OCI-LY7 (cell line): ENCODE measurements at regions not wholly inside any gene's neighbourhood (a gene's known extent, or its start where the extent isn't known, plus 50 kb on each side); places are given as distances from the start of the nearest gene placed in this dataset.

Experiments
- BruUV-seq: library from RNA; stranded (reverse); fragments of 400-500 nt; replicated peaks from 2 replicates; lab custom pipeline; 2021; lab: Mats Ljungman, UMichigan
- CTCF ChIA-PET: fragments of 300-600 bp; sonication (Branson Sonifier 250); formaldehyde crosslinking; loops from one replicate; lab custom pipeline; 2022; ENCODE audit warnings: antibody characterized with exemption; ENCODE audit not compliant: unreplicated experiment; lab: Charles Lee
- POLR2A ChIA-PET: fragments of 300-600 bp; sonication (Branson Sonifier 250); formaldehyde crosslinking; loops from one replicate; lab custom pipeline; 2022; ENCODE audit warnings: antibody characterized with exemption; lab: Charles Lee
- DNase-seq: peaks from one replicate; pipeline ENCODE4 v3.0.0-alpha.2; 2015; ENCODE audit warnings: low spot score
- H2AFZ ChIP-seq: fragments of 200-600 bp; sonication (generic), shearing (Covaris generic); 2 replicates; pipeline ENCODE4 v1.6.1; 2014; ENCODE audit warnings: mild to moderate bottlenecking, antibody characterized with exemption, low read length, moderate library complexity
- H3K27ac ChIP-seq: fragments of 200-600 bp; sonication (generic); 2 replicates; pipeline ENCODE4 v1.5.1; 2014; ENCODE audit warnings: mixed run types, low read depth, mild to moderate bottlenecking, moderate library complexity, low read length, inconsistent platforms; ENCODE audit not compliant: poor library complexity, severe bottlenecking
- H3K36me3 ChIP-seq: fragments of 200-600 bp; sonication (generic); 2 replicates; pipeline ENCODE4 v1.6.1; 2014; ENCODE audit warnings: mild to moderate bottlenecking, antibody characterized with exemption, low read length, moderate library complexity, mixed read lengths; ENCODE audit not compliant: insufficient read depth
- H3K4me1 ChIP-seq: fragments of 200-600 bp; sonication (generic); 2 replicates; pipeline ENCODE4 v1.5.1; 2014; ENCODE audit warnings: mild to moderate bottlenecking, low read length; ENCODE audit not compliant: insufficient read depth, poor library complexity, severe bottlenecking
- H3K4me2 ChIP-seq: fragments of 200-600 bp; sonication (generic); 2 replicates; pipeline ENCODE4 v1.6.1; 2014; ENCODE audit warnings: mild to moderate bottlenecking, low read length
- H3K4me3 ChIP-seq: fragments of 200-600 bp; sonication (generic); 2 replicates; pipeline ENCODE4 v1.5.1; 2014; ENCODE audit warnings: mild to moderate bottlenecking, low read depth, low read length; ENCODE audit not compliant: poor library complexity, severe bottlenecking
- H3K79me2 ChIP-seq: fragments of 200-600 bp; sonication (generic); 2 replicates; pipeline ENCODE4 v1.6.1; 2016; ENCODE audit warnings: low read depth, mild to moderate bottlenecking, low read length, moderate library complexity, mixed read lengths; ENCODE audit not compliant: insufficient read depth
- H3K9me2 ChIP-seq: fragments of 200-600 bp; sonication (generic); 2 replicates; pipeline ENCODE4 v1.6.1; 2016; ENCODE audit warnings: mild to moderate bottlenecking, low read length, mixed read lengths; ENCODE audit not compliant: insufficient read depth
- H3K9me3 ChIP-seq: fragments of 200-600 bp; sonication (generic); 2 replicates; pipeline ENCODE4 v1.6.1; 2014; ENCODE audit warnings: mild to moderate bottlenecking, mixed run types, low read length, mixed read lengths
- H4K20me1 ChIP-seq: fragments of 200-600 bp; sonication (generic); 2 replicates; pipeline ENCODE4 v1.6.1; 2014; ENCODE audit warnings: mild to moderate bottlenecking, antibody characterized with exemption, low read length, moderate library complexity, mixed read lengths; ENCODE audit not compliant: insufficient read depth
- EZH2phosphoT487 ChIP-seq: fragments of 200-600 bp; sonication (generic); IDR thresholded peaks from 2 replicates; pipeline ENCODE4 v1.6.1; 2018; ENCODE audit warnings: low read depth, borderline replicate concordance, mild to moderate bottlenecking, mixed run types, antibody characterized with exemption, low read length, moderate library complexity, mixed read lengths
- intact Hi-C: fragments of 100-400 bp; cut with micrococcal nuclease; formaldehyde crosslinking; loops from one replicate; pipeline ENCODE4 v1.10.0; 2022; ENCODE audit not compliant: unreplicated experiment
- TF ChIP-seq, protein P1 (sequence below): fragments of 200-600 bp; sonication (generic); conservative IDR thresholded peaks from 2 replicates; pipeline ENCODE4 v1.5.1; 2014; ENCODE audit warnings: mild to moderate bottlenecking, antibody characterized with exemption, low read length, moderate library complexity, mixed read lengths

DNA sequence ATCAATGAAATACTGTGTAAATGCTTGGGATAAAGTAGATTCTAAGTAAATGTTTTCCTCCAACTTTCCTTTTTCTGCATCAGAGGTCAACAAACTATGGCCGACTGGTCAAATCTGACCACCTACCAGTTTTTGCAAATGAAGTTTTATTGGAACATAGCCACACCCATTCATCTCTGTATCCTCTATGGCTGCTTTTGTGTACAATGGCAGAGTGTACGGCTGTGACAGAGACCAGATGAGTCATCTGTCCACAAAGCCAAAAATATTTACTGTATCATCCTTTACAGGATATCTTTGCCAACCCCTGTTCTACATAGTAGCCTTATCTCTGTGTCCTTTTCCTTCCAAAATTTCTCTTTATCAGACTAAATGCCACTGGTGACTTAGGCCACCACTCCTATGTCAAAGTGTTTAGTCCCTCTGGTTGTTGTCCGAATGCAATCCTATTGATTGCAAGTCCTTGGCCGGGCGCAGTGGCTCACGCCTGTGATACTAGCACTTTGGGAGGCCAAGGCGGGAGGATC, 218.4 kb upstream of the KLF4 start:
- no peaks in the 10 kb centered on the region for H3K79me2 ChIP-seq
- no peak overlapping the region for H3K4me2 ChIP-seq
- no peaks in the 10 kb centered on the region for H3K36me3 ChIP-seq
- CTCF ChIA-PET = no interaction called here
- no peak overlapping the region for H2AFZ ChIP-seq
- POLR2A ChIA-PET = no interaction called here
- H3K4me1 ChIP-seq = no peaks in the 10 kb centered on the region
- no TSS peak for BruUV-seq
- no peak for DNase-seq
- H3K4me3 ChIP-seq = no peak overlapping the region
- no peaks in the 10 kb centered on the region for H3K9me2 ChIP-seq
- no peak for TF ChIP-seq EZH2phosphoT487
- TF ChIP-seq, protein P1, sequence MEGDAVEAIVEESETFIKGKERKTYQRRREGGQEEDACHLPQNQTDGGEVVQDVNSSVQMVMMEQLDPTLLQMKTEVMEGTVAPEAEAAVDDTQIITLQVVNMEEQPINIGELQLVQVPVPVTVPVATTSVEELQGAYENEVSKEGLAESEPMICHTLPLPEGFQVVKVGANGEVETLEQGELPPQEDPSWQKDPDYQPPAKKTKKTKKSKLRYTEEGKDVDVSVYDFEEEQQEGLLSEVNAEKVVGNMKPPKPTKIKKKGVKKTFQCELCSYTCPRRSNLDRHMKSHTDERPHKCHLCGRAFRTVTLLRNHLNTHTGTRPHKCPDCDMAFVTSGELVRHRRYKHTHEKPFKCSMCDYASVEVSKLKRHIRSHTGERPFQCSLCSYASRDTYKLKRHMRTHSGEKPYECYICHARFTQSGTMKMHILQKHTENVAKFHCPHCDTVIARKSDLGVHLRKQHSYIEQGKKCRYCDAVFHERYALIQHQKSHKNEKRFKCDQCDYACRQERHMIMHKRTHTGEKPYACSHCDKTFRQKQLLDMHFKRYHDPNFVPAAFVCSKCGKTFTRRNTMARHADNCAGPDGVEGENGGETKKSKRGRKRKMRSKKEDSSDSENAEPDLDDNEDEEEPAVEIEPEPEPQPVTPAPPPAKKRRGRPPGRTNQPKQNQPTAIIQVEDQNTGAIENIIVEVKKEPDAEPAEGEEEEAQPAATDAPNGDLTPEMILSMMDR = no peak
- H3K9me3 ChIP-seq = no peaks in the 10 kb centered on the region
- H4K20me1 ChIP-seq = no peaks in the 10 kb centered on the region
- intact Hi-C loops = no loop called here
- H3K27ac ChIP-seq = no peak overlapping the region

GRCh38 chr9:107707428-107707837, 217.9 kb upstream of the KLF4 start:
- POLR2A ChIA-PET = no interaction called here
- no peaks in the 10 kb centered on the region for H3K36me3 ChIP-seq

GRCh38 chr9:107706701-107707427, 217.3 kb upstream of the KLF4 start:
- Histone ChIP-seq H3K36me3 (no peaks in the 10 kb centered on the region), H3K4me3 (no peak overlapping the region), H3K27ac (no peak overlapping the region), H3K79me2 (no peaks in the 10 kb centered on the region), H4K20me1 (no peaks in the 10 kb centered on the region), H2AFZ (no peak overlapping the region), H3K9me2 (no peaks in the 10 kb centered on the region), H3K4me1 (no peaks in the 10 kb centered on the region), H3K9me3 (no peaks in the 10 kb centered on the region), H3K4me2 (no peak overlapping the region)
- intact Hi-C loops = no loop called here
- TF ChIP-seq, protein P1 = no peak
- TF ChIP-seq EZH2phosphoT487 = no peak
- ChIA-PET POLR2A (no interaction called here), CTCF (no interaction called here)
- DNase-seq = no peak
- BruUV-seq = no TSS peak

More at GRCh38 chr9:107707428-107707837, 217.9 kb upstream of the KLF4 start:
- H3K4me1 ChIP-seq = no peaks in the 10 kb centered on the region
- H3K9me2 ChIP-seq = no peaks in the 10 kb centered on the region
- H3K4me2 ChIP-seq = no peak overlapping the region
- no TSS peak for BruUV-seq
- no peaks in the 10 kb centered on the region for H4K20me1 ChIP-seq
- H3K27ac ChIP-seq = no peak overlapping the region
- intact Hi-C loops = no loop called here
- DNase-seq = no peak
- no peaks in the 10 kb centered on the region for H3K9me3 ChIP-seq
- CTCF ChIA-PET = no interaction called here
- H3K4me3 ChIP-seq = no peak overlapping the region
- TF ChIP-seq, protein P1 = no peak
- TF ChIP-seq EZH2phosphoT487 = no peak
- no peak overlapping the region for H2AFZ ChIP-seq
- no peaks in the 10 kb centered on the region for H3K79me2 ChIP-seq
